DMS153 treated with DMSO at 0.1 percent for 48 hours (cell line): ENCODE measurements at regions not wholly inside any gene's neighbourhood (a gene's known extent, or its start where the extent isn't known, plus 50 kb on each side); places are given as distances from the start of the nearest gene placed in this dataset.
A peak's percentile ranks its signal among the peaks of the same experiment; 100 is the strongest.

Source experiments
- DNase-seq: peaks from one replicate; lab custom pipeline; 2025; ENCODE audit not compliant: unreplicated experiment; lab: John Stamatoyannopoulos, UW

DNA sequence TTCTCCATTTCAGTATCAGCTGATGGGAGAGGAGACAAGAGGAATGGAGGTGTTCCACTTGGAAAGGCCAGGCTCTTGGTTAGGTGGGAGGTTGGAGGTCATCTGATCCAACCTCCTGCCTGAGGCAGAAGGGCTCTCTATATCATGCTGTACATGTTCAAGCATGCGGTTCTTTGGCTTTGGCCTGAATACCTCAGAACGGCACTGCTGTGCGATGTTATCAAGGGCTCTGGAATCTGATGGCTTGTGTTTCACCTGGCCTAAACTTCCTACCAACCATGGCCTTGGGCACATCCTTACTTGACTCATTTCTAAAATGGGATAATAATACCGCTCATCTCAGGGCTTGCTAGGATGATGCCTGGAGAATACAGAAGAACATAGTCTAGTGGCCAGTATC, 90.1 kb upstream of the FAM169A start:
- no peak for DNase-seq

DNA sequence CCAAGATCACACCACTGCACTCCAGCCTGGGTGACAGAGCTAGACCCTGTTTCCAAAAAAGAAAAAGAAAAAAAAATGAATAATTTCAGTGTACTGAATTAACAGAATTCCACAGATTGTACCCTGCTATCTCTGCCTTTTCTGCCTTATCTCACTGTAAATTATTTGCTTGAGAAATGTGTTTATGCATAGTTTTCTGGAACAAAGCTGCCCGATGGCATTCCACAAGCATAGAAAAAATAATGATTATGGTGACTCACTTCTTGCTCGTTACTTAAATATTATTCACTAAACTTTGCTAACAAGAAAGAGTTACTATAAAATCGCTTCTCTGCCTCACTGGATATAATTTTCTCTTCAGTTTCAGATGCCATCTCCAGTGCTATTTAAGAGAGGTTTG, 88.7 kb upstream of the FAM169A start:
- no peak for DNase-seq

DNA sequence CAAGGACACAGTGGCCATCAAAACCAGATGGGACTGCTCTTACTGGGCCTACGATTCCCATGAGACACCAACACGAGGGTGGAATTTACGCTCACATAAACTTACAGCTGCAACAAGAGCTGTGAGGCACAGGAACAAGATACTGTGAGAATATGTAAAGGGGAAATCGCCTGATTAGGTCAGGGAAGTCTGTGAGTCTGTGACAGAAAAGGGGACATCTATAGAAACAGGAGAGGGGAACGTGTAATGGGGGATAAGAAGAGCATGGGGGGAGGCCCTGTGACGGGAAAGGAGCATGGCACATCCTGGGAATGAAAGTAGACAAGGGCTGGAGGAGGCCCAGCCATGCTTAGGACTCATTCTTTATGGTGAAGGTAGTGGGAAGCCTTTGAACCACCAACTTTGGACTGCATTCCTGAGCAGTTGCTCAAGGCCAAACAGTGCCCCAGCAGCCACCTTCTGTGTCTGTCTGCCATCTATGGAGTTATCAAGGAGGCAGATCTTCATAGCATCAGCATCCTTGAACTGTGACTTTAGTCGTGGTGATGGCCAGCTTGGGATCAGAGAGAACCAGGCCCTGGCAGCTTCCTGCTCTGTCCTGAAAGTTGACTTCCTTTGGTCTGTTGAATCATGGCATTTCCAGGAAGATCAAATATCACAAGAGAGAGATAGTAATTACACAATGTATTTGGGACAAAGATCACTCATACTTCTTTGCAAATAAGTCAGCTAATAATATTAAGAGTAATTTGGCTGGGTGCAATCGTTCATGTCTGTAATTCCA, 87.9 kb upstream of the FAM169A start:
- no peak for DNase-seq

DNA sequence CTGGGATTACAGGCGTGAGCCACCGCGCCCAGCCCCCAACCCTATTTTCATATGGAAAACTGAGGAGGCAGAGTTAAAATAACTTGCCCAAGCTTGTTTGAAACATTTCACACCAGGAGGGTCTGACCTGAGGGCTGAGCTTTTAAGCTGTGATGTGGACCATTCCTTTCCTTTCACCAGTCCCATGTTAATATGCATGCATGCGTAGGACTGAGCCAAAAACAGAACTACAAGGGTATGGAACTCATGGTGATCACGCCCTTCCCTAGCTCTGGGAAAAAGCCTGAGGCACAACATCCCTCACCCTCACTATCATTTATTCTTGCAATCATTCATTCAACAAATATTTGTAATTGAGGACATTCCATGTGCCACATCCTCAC, 87.4 kb upstream of the FAM169A start:
- no peak for DNase-seq

DNA sequence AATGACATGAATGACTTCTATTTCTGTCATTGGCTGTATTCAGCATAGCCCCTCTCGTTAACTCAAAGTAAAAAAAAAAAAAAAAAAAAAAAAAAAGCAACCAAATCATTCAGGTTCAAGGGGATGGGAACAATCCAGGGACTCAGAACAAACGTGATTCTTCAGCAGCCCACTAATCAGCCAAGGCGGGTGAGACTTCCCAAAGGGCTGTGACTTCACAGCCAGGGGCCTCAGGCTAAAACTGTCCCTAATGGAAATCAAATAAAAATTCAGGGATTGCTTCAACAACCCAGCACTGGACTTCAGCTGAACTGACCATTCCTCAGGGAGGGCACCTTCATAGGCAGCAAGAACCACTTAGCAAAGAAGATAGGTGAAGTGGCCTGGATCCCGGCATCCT, 86.2 kb upstream of the FAM169A start:
- DNase-seq: no peak

DNA sequence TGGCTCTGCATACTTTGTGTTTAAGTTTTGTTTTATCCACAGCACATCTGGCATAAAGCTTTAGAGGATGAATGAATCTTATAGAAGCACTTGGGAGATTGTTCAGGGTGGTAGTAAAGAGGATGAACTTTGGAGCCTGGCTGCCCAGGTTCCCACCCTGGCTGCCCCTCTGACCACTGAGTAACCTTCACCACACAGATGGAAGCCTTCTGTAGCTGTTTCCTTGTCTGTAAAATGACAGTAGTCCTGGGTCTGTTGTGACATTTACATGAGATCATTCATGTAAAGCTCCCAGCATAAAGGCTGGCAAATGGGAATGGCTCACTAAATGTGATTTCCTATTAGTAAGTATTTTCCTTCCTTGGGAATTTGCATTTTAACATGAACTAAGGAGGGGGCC, 85.7 kb upstream of the FAM169A start:
- DNase-seq: no peak

DNA sequence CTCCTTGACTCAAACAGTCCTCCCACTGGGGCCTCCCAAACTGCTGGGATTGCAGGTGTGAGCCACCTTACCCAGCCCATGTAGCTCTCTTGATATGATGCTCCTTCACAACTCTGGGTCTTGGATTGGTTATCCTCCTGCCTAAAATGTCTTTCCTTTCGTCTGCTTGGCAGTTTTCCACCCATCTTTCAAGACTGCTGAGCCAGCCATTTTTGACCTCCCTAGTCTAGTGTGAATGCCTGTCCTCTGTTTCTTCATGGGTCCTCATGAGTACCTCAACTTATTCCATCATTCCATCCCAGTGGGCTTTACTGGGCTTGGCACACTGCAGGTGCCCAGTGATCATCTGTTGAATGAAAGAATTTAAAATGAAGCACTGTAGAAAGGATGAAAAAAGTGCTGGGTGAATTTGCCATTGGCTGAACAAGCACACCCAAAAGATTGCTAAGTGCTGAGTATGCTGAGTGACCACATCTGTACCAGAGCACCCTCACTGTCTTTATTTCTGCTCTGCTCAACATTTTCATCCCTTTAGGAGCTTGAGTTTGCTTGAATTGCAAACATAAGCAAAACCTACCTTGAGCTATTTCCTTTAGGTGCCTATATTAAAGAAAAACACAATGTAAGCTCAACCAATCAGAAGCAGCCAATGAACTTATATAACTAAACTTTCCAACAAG, 84.8 kb upstream of the FAM169A start:
- no peak for DNase-seq

DNA sequence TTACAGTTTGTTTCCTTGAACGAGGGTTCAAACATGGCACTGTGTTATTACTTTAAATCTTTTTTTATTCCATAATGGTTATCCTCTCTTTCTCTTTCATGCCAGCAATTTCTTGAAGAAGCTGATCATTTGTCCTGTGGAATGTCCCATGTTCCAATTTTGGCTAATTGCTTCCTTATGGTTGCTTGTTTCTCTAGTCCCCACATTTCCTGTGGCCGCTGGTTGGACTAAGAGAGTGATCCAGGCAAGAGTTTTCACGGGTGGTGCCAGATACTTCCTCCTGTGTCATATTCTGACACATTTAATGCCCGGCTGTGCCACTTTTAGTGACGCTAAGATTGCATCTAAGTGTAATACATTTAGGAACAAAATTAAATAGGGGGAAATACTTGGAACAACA, 83.8 kb upstream of the FAM169A start:
- no peak for DNase-seq

DNA sequence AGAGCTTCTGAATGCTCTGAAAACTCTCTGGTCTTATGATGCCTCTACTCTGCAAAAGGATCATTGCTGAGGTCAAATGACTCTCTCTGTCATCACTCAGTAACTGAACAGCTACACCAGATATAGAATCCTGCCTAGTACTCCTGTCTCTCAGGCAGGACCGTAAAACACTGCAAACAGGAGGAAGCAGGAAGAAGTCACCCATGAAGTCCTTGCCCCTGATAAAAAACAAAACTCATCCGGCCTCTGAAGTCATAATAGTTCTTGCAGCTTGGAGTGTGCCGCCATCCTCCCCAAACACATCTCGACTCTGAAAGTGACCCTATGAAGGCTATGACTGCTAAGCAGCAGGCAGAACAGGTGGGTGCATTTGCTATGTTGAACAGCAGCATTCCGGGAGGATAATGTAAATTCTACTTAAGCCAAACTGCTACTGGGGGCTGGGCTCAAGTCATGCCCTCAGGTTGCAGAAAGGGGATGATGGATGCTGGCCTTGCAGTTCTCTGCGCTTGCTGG, 81.9 kb upstream of the FAM169A start:
- DNase-seq: no peak

DNA sequence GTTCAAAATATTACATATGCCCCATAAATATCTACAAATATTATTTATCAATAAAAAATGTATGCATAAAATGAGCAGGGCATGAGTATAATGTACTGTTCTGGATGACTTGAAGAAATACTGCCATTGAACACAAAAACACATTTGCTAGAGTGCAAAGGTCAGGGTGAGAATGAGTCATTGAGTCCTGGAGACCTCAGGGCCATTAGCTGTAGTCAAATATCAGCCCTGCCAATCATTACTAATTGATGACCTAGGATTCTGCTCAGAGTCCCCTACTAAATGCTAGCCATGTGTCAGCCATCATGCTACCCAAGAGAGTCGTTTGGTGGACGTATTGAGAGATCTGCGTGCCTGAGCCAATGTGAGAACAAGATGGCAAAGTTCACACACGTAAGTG, 80.3 kb upstream of the FAM169A start:
- DNase-seq: no peak

DNA sequence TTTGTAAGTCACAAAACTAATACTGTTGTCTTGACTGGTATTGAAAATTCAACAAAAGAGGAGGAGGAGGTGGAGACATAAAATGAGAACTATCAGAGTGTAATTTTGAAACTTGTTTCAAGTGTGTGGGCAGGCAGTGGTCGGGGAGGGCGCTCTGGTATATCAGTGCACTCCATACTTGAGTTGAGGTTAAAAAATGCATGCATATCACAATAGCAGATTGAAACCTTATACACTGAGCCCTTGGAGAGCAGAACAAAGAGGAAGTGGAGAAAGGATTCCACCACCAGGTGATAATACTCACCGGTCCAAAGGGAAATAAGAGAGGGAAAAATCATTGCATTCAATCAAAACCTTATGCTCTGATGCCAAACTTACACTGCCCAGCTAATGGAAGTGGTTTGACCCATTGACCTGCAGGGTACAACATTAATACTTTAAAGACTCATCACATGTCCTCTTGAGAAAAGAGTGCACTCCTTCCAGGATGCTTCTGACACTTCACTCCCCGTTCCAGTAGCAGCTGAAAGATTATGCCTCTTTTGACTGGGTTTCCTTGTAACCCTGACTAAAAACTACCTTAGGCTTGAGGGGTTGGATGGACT, 79.5 kb upstream of the FAM169A start:
- DNase-seq: no peak

DNA sequence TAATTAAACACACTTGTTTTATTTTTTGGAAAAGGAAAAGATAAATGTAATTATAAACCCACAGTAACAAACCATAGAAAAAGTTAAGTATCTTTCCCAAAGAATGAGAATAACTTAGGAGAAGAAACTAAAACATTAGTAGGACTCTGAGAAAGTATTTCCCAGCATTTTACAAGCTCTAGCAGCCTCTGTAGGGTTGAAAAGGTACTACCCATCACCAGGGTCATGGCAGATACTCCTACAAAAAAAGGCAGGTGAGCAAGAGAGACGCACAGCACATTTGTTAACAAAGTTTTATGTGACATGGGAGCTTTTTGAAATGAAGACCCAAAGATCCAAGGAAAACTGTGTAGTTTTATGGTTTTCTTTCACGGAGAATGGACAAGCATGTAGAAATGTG, 77.7 kb upstream of the FAM169A start:
- DNase-seq: no peak

DNA sequence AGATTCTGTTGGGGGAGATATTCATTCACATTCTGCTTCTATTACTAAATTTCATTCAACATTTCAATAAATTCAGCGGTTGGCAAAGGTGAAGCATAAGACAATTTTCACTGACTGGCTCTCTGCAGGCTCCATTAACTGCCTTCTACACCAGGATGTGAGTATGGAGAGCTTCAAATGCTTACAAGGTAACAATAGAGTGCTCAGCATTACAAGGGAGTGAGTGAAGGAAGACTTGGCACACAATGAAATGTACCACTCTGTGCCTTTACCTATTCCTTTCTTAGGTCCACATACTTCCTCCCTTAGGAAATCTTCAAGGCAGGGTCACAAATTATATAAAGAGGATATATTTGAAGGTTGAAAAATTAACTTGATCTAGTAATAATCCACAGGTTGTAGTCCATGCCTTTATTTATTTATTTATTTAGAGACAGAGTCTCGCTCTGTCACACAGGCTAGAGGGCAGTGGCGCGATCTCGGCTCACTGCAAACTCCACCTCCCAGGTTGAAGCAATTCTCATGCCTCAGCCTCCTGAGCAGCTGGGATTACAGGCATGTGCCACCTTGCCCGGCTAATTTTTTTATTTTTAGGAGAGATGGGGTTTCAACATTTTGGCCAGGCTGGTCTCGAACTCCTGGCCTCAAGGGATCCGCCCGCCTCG, 76.6 kb upstream of the FAM169A start:
- no peak for DNase-seq

DNA sequence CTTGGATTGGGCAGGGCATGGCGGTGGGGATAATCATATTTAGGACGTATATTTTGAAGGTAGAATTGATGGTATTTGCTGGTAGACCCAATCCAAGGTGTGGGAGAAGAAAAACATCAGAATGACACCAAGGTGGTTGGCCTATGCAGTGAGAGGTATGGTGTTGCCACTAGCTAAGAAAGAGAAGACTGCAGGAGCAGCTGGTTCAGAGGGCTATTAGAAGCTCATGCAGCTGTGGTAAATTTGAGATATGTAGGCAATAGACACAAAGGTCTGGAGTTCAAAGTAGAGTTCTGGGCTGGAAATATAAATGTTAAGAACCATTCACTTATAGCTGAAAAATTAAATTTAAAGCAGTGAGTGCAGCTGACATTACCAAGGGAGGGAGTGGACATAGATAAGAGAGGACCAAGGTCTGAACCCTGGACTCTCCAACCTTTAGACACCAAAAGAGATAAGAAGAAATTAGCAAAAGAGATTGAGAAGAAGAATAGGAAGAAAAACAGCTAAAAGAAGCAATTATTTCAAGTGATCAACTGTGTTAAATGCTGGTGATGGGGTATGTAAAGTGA, 74.7 kb upstream of the FAM169A start:
- no peak for DNase-seq

DNA sequence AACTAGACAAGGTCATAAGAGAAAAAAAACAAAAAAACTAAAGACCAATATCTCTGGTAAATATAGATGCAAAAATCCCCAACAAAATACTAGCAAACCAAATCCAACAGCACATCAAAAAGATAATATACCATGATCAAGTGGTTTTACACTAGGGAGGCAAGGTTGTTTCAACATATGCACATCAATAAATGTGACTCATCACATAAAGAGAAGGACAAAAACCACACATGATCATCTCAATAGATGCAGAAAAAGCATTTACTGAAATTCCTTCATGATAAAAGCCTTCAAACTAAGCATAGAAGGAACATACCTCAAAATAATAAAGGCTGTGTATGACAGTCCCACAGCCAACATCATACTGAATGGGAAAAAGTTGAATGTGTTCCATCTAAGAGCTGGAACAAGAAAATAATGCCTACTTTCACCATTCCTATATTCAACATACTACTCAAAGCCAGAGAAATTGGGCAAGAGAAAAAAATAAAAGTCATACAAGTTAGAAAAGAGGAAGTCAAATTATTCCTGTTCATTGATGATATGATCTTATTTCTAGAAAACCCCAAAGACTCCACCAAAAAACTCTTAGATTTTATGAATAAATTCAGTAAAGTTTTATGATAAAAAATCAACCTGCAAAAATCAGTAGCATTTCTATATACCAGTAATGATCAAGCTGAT, 72.2 kb upstream of the FAM169A start:
- DNase-seq: no peak

DNA sequence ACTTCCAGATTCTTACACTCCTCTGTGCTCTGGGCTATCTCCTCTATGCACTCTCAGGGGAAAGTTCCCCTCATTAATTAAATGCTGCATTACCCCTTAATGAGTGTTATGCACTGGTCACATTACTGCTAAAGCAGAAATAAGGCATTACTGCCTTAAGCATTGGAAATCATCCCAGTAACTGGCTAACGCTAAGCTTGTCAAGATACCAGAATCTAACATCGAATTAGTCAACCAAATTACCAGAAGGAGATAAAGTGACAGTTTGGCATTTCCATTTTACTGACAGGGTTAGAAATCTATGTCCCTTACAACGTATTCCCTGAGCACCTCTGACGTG, 69.5 kb upstream of the FAM169A start:
- DNase-seq: no peak

DNA sequence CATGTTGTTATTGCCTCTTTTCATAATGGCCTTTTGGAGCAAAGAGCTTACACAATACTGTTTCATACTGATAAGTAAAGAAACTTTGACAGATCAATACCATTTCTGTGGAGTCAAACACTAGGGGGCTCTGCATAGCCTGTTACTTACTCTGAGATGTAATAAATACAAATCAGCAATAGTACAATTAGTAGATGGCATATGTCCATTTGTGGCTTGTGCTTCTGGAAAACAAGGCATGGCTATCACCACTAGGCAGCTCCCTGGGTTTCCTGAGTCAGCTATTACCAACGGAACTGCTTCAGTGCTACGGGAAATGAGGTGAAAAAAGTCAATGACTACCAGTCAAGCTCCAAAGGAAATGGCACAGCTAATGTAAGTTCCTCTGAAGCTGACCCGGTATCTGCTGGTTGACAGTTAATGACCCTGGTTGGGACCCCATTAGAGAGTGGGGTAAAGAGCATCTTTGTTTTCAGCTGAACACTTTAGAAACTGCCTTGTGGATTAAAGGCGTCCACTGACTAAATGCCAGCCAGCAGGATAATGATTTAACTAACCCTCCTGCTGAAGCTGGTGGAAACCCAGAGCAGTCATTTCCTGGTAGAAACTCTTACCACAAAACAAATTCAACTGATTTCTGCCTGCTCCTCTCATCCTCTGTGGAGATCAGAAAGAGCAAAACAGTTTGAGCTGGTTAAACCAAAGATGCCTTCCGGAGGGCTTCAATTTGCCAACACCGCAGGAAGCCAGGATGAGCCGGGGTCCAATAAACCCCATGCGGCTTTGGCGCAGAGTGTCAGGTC, 69.0 kb upstream of the FAM169A start:
- no peak for DNase-seq

DNA sequence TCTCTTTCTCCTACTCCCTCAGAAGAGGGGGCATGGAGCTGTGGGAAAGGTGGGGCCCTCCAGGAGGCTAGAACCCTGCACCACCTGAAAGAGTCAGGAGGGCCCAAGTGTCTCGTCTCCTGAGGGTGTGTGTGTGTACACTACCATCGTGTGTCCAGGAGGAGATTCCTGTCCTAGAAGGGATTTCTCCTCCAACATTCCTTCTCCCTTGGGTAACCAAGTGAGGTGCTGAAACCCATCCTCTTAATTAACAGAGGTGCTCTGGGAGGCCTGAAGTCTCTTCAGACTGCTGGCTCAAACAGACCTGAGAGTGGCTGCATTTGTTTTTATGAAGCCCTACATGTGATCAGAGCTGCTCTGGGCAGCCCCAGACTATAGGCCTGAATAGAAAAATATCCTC, 61.1 kb upstream of the FAM169A start:
- no peak for DNase-seq

DNA sequence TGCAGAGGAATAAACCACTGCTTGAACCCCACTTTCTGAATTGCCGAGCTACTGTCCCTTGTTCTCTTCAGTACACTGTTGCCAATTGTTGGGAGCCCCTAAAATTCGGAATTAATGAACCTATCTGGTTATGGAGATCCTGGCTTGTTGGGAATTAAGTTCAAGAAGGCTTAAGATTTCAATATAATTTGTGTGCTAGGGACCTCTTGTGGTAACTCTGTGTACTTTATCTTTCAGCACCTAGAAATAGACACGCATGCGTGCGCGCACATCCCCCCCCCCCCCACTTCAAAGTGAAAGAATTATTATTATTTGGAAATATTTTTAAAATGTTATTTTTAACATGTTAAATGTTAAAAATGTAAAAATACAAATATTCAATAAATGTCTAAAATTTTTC, 53.3 kb upstream of the FAM169A start:
- peak; percentile 7 for DNase-seq

DNA sequence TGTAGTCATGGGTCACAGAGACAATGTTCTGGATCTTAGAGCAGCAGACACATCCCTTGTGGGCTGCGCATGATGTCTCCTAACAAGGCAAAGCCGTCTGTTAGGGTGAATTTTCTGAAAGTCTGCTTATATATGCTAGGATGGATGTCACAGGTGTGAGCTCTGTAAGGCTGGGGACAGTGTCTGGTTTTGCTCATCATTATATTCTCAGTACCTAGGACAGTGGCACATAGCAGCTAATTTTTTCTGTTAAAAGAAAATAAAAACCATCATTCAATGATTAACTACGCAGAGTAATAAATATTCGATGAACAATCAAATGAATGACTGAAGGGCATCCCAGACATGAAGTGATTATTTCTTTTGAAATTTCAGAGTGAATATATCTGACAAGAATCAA, 52.9 kb upstream of the FAM169A start:
- no peak for DNase-seq
